ENCODE measurements at regions not wholly inside any gene's neighbourhood (a gene's known extent, or its start where the extent isn't known, plus 50 kb on each side); places are given as distances from the start of the nearest gene placed in this dataset.

DNA sequence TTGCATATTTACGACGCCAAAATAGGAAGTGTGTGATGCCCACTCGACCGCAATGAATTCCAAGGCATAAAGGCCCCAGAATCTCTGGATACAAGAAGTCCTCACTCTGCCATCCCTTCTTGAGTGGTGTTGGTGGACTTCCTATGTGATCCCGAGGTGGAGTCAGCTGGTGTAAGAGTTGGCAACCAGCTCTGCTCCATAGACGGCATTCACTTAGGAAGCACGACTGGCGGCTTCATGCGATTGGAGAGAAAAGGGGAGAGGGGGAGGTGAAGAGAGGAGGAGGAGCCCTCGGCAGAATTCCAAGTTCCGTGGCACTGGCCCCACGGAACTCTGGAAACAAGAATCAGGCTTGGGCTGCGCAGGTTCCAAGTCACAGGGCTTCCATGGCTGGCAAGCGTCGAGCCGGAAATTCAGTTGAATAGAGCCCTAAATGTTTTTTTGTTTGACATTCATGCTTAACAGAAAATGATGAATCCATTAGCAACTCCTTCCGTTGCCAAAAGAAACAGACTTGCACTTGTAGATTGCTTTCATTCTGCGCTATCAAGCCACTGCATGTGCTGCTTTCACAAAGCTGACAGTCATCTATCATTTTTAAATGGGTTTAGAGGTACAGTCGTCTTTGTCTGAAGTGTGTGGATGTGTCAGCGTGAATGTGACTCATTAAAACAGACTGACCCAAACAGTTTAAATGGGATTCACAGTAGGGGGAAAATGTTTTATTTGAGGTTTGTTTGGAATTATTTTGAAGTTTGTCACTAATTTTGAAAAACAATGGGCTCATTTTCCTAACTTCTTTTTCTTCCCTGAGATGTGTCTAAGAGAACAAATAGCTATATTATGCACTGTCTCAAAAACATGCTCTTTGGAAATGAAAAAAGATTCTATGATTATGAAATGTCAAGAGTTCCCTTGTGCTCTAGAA, 428.3 kb upstream of the ATP11B start:
- TF ChIP-seq, protein P1, sequence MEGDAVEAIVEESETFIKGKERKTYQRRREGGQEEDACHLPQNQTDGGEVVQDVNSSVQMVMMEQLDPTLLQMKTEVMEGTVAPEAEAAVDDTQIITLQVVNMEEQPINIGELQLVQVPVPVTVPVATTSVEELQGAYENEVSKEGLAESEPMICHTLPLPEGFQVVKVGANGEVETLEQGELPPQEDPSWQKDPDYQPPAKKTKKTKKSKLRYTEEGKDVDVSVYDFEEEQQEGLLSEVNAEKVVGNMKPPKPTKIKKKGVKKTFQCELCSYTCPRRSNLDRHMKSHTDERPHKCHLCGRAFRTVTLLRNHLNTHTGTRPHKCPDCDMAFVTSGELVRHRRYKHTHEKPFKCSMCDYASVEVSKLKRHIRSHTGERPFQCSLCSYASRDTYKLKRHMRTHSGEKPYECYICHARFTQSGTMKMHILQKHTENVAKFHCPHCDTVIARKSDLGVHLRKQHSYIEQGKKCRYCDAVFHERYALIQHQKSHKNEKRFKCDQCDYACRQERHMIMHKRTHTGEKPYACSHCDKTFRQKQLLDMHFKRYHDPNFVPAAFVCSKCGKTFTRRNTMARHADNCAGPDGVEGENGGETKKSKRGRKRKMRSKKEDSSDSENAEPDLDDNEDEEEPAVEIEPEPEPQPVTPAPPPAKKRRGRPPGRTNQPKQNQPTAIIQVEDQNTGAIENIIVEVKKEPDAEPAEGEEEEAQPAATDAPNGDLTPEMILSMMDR (IDR thresholded peaks at IDR 0.05; ENCODE audit: insufficient read depth, low read length, poor library complexity, severe bottlenecking) = no peak
- Histone ChIP-seq H3K27me3 (replicated peaks; ENCODE audit: control insufficient read depth, insufficient read depth, low read length) (no peaks in the 10 kb centered on the region), H3K4me3 (replicated peaks; ENCODE audit: low read depth, low read length) (no peak overlapping the region), H3K36me3 (ENCODE audit: control insufficient read depth, insufficient read depth, low read length) (no peaks in the 10 kb centered on the region)
- DNase-seq (ENCODE audit: extremely low read depth, insufficient read length) = no peak

DNA sequence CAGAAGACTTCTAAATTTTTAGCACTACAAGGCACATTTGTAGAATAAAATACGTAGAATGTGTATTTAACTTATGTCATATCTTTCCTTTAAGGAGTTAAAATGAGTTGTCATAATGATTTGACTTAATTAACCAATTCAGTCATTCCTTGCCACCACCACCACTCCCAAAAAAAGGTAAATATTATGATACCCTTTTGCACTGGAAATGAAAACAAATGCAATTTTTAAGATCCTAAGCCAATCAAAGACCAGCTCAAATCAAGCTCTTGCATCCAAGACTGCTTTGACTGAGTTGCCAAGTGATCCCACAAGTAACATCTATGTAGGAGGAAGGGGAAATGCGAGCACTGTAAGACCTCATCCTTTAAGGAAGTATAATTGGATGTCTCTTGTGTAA, 426.6 kb upstream of the ATP11B start:
- no peaks in the 10 kb centered on the region for H3K27me3 ChIP-seq (replicated peaks; ENCODE audit: control insufficient read depth, insufficient read depth, low read length)
- TF ChIP-seq, protein P1 (IDR thresholded peaks at IDR 0.05; ENCODE audit: insufficient read depth, low read length, poor library complexity, severe bottlenecking) = no peak
- H3K4me3 ChIP-seq (replicated peaks; ENCODE audit: low read depth, low read length) = no peak overlapping the region
- H3K36me3 ChIP-seq (ENCODE audit: control insufficient read depth, insufficient read depth, low read length) = no peaks in the 10 kb centered on the region
- DNase-seq (ENCODE audit: extremely low read depth, insufficient read length) = no peak

DNA sequence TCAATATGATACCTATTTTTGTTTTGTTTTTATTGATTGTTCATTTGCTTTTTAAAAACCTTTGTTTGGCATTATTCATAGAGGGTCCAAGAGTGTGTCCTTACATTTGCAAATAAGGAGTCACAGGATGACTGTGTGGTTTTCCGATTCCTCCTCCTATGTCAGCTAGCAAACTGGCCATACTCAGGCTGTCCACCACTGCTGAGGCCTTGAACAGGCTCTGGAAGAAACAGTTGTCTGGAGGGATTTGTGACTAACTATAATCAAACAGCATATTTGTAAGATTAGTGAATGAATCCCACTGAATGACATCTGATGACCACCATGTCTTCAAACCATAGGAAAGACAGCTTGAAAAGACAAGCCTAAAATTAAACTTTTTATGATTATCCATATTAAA, 423.4 kb upstream of the ATP11B start:
- Histone ChIP-seq H3K27me3 (replicated peaks; ENCODE audit: control insufficient read depth, insufficient read depth, low read length) (no peaks in the 10 kb centered on the region), H3K4me3 (replicated peaks; ENCODE audit: low read depth, low read length) (no peak overlapping the region), H3K36me3 (ENCODE audit: control insufficient read depth, insufficient read depth, low read length) (no peaks in the 10 kb centered on the region)
- TF ChIP-seq, protein P1 (IDR thresholded peaks at IDR 0.05; ENCODE audit: insufficient read depth, low read length, poor library complexity, severe bottlenecking) = no peak
- no peak for DNase-seq (ENCODE audit: extremely low read depth, insufficient read length)

DNA sequence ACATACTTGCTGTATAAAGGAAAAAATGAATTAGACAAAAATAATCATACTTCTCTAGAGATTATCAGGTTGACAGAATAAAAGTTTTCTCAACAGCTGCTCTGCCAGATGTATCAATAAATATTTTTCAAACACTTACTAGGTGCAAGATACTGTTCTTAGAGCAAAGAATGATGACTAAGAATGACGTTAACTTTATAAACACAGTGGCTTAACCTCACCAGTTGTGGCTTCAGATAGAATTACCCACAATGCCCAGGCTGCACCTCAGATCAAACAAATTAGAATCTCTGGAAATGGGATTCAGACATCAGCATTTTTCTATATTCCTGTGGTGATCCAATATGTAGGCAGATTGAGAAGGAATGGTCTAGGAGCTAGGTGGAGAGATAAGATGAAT, 422.4 kb upstream of the ATP11B start:
- TF ChIP-seq, protein P1 (IDR thresholded peaks at IDR 0.05; ENCODE audit: insufficient read depth, low read length, poor library complexity, severe bottlenecking) = no peak
- Histone ChIP-seq H3K27me3 (replicated peaks; ENCODE audit: control insufficient read depth, insufficient read depth, low read length) (no peaks in the 10 kb centered on the region), H3K4me3 (replicated peaks; ENCODE audit: low read depth, low read length) (no peak overlapping the region), H3K36me3 (ENCODE audit: control insufficient read depth, insufficient read depth, low read length) (no peaks in the 10 kb centered on the region)
- no peak for DNase-seq (ENCODE audit: extremely low read depth, insufficient read length)

DNA sequence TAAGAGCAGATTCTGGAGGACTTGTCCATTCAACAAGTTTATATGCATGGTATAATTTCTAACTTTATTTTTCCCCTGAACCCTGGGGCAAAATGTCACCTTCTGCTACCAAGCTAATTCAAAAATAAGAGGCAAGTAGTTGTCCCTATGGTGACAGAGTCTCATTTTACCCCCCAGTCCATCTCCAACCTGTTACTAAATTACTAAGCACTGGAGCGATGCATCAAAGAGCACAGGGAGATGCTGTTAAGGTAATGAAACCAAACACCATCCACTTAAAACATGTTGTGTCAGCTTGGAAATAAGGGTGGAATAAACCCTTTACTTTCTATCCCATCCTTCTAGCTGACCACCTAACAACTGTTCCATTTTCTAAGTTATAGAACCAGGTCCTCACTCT, 417.4 kb upstream of the ATP11B start:
- H3K27me3 ChIP-seq (replicated peaks; ENCODE audit: control insufficient read depth, insufficient read depth, low read length) = no peaks in the 10 kb centered on the region
- H3K4me3 ChIP-seq (replicated peaks; ENCODE audit: low read depth, low read length) = no peak overlapping the region
- no peak for DNase-seq (ENCODE audit: extremely low read depth, insufficient read length)
- H3K36me3 ChIP-seq (ENCODE audit: control insufficient read depth, insufficient read depth, low read length) = no peaks in the 10 kb centered on the region
- TF ChIP-seq, protein P1 (IDR thresholded peaks at IDR 0.05; ENCODE audit: insufficient read depth, low read length, poor library complexity, severe bottlenecking) = no peak
